ENCODE measurements at regions not wholly inside any gene's neighbourhood (a gene's known extent, or its start where the extent isn't known, plus 50 kb on each side); places are given as distances from the start of the nearest gene placed in this dataset.

DNA sequence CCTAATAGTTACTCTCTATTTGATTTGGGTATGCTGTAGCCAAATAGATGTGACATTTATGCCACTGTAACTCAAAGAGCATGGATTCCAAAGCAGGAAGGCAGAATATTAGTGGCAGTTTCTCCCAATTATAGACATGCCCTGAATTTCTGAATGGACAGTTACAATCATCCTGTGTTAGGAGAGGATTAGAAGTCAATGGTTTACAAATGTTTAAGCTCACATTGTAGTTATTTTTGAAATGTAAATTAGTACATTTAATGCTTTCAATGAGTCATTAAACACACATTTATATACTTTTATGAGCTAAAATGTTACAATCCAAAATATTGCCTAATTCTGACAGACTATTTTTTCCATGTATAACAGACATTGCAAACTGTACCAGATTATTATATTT lies 62.3 kb upstream of the CDH18 start:
- no peak overlapping the region for H3K4me2 ChIP-seq (replicated peaks; ENCODE audit: low read depth, low read length, poor library complexity, severe bottlenecking)
- Mint-ChIP-seq H3K9me3 (ENCODE audit: insufficient read depth) (peaks cover 8% of the 10 kb centered on the region), H3K4me3 (no peak overlapping the region), H3K27me3 (no peaks in the 10 kb centered on the region), H3K27ac (no peak overlapping the region), H3K4me1 (no peaks in the 10 kb centered on the region)
- no peak for DNase-seq
- no peaks in the 10 kb centered on the region for H3K4me1 ChIP-seq (ENCODE audit: control insufficient read depth in 2 of 2, insufficient read depth in 2 of 2, low read length in 2 of 2)
- no peak overlapping the region for H3K9ac ChIP-seq (ENCODE audit: low read length)
- TF ChIP-seq, protein P1, sequence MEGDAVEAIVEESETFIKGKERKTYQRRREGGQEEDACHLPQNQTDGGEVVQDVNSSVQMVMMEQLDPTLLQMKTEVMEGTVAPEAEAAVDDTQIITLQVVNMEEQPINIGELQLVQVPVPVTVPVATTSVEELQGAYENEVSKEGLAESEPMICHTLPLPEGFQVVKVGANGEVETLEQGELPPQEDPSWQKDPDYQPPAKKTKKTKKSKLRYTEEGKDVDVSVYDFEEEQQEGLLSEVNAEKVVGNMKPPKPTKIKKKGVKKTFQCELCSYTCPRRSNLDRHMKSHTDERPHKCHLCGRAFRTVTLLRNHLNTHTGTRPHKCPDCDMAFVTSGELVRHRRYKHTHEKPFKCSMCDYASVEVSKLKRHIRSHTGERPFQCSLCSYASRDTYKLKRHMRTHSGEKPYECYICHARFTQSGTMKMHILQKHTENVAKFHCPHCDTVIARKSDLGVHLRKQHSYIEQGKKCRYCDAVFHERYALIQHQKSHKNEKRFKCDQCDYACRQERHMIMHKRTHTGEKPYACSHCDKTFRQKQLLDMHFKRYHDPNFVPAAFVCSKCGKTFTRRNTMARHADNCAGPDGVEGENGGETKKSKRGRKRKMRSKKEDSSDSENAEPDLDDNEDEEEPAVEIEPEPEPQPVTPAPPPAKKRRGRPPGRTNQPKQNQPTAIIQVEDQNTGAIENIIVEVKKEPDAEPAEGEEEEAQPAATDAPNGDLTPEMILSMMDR (IDR thresholded peaks at IDR 0.05): no peak
- no peak for TF ChIP-seq EZH2 (IDR thresholded peaks at IDR 0.05; ENCODE audit: borderline replicate concordance, insufficient read depth, low read depth, low read length, poor library complexity, severe bottlenecking)
- H3K27me3 ChIP-seq (replicated peaks in 1 of 4; ENCODE audit: control extremely low read depth in 1 of 4, control insufficient read depth in 3 of 4, insufficient read depth in 4 of 4, low read length in 3 of 4): no peaks in the 10 kb centered on the region
- H2AFZ ChIP-seq (ENCODE audit: insufficient read depth, low read depth, low read length, poor library complexity, severe bottlenecking): no peak overlapping the region
- no peak overlapping the region for H3K4me3 ChIP-seq (ENCODE audit: control extremely low read depth in 1 of 5, extremely low read depth in 1 of 5, insufficient read depth in 1 of 5, low read depth in 2 of 5, low read length in 4 of 5)
- ATAC-seq (ENCODE audit: low read depth): no peak
- H3K36me3 ChIP-seq (replicated peaks in 1 of 2; ENCODE audit: control extremely low read depth in 1 of 2, control insufficient read depth in 1 of 2, extremely low read depth in 1 of 2, insufficient read depth in 2 of 2, low read length in 1 of 2): no peaks in the 10 kb centered on the region
- ChIA-PET CTCF (no interaction called here), POLR2A (no interaction called here)
- no peaks in the 10 kb centered on the region for H3K79me2 ChIP-seq (ENCODE audit: control insufficient read depth, insufficient read depth, low read length)
- intact Hi-C loops (cut with micrococcal nuclease): no loop called here
- H3K27ac ChIP-seq (ENCODE audit: low read length in 2 of 2): no peak overlapping the region
- H3K9me3 ChIP-seq (ENCODE audit: control extremely low read depth in 1 of 3, control insufficient read depth in 2 of 3, insufficient read depth in 1 of 3, low read length in 2 of 3): no peaks in the 10 kb centered on the region
- no peaks in the 10 kb centered on the region for H4K20me1 ChIP-seq (ENCODE audit: control insufficient read depth, insufficient read depth, low read length, poor library complexity, severe bottlenecking)

DNA sequence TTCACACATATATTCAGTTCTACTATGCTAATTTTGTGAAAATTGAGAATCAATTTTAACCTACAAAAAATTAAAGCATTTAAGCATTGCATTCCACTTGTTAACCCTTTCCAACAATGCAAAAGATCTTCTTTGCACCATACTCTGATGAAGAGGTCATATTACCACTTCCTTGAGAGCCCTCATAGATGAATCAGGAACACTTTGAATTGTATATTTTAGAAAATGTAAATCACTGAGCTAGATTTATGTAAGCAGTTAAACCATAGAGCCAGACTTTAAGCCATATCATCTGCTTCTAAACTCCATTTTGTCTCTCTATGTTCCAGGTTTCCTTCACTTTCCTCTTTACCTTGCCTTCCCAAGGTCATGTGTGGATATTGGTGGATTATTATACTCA lies 56.5 kb upstream of the CDH18 start:
- Mint-ChIP-seq H3K4me3 (no peak overlapping the region), H3K27me3 (no peaks in the 10 kb centered on the region), H3K4me1 (no peaks in the 10 kb centered on the region), H3K9me3 (ENCODE audit: insufficient read depth) (peaks cover 2% of the 10 kb centered on the region), H3K27ac (no peak overlapping the region)
- H3K4me3 ChIP-seq (ENCODE audit: control extremely low read depth in 1 of 5, extremely low read depth in 1 of 5, insufficient read depth in 1 of 5, low read depth in 2 of 5, low read length in 4 of 5): no peak overlapping the region
- ChIA-PET CTCF (no interaction called here), POLR2A (no interaction called here)
- H3K27me3 ChIP-seq (replicated peaks in 1 of 4; ENCODE audit: control extremely low read depth in 1 of 4, control insufficient read depth in 3 of 4, insufficient read depth in 4 of 4, low read length in 3 of 4): no peaks in the 10 kb centered on the region
- no peak overlapping the region for H2AFZ ChIP-seq (ENCODE audit: insufficient read depth, low read depth, low read length, poor library complexity, severe bottlenecking)
- ATAC-seq (ENCODE audit: low read depth) (no peak), DNase-seq (no peak)
- no peak overlapping the region for H3K4me2 ChIP-seq (replicated peaks; ENCODE audit: low read depth, low read length, poor library complexity, severe bottlenecking)
- intact Hi-C loops (cut with micrococcal nuclease): no loop called here
- no peaks in the 10 kb centered on the region for H3K79me2 ChIP-seq (ENCODE audit: control insufficient read depth, insufficient read depth, low read length)
- H4K20me1 ChIP-seq (ENCODE audit: control insufficient read depth, insufficient read depth, low read length, poor library complexity, severe bottlenecking): no peaks in the 10 kb centered on the region
- H3K4me1 ChIP-seq (ENCODE audit: control insufficient read depth in 2 of 2, insufficient read depth in 2 of 2, low read length in 2 of 2): no peaks in the 10 kb centered on the region
- TF ChIP-seq EZH2 (IDR thresholded peaks at IDR 0.05; ENCODE audit: borderline replicate concordance, insufficient read depth, low read depth, low read length, poor library complexity, severe bottlenecking): no peak
- TF ChIP-seq, protein P1 (IDR thresholded peaks at IDR 0.05): no peak
- H3K27ac ChIP-seq (ENCODE audit: low read length in 2 of 2): no peak overlapping the region
- H3K9me3 ChIP-seq (ENCODE audit: control extremely low read depth in 1 of 3, control insufficient read depth in 2 of 3, insufficient read depth in 1 of 3, low read length in 2 of 3): no peaks in the 10 kb centered on the region
- no peak overlapping the region for H3K9ac ChIP-seq (ENCODE audit: low read length)
- H3K36me3 ChIP-seq (replicated peaks in 1 of 2; ENCODE audit: control extremely low read depth in 1 of 2, control insufficient read depth in 1 of 2, extremely low read depth in 1 of 2, insufficient read depth in 2 of 2, low read length in 1 of 2): no peaks in the 10 kb centered on the region

Data from B cell (primary cell).